K562 (cell line): ENCODE measurements at regions not wholly inside any gene's neighbourhood (a gene's known extent, or its start where the extent isn't known, plus 50 kb on each side); places are given as distances from the start of the nearest gene placed in this dataset.
A peak's percentile ranks its signal among the peaks of the same experiment; 100 is the strongest.

Experiments used
- BCOR ChIP-seq: fragments of 450-650 bp; IDR thresholded peaks from 2 replicates; pipeline ENCODE4 v1.6.1; 2016
- BRD4 ChIP-seq: fragments of 200-600 bp; sonication (generic); IDR thresholded peaks from 2 replicates; pipeline ENCODE4 v1.6.1; 2017; ENCODE audit warnings: inconsistent platforms
- CBFA2T2 ChIP-seq: fragments of 450-650 bp; conservative IDR thresholded peaks from 2 replicates; pipeline ENCODE4 v1.6.1; 2017; ENCODE audit warnings: mild to moderate bottlenecking
- CBX5 ChIP-seq: IDR thresholded peaks from 2 replicates; pipeline ENCODE4 v1.6.1; 2014; ENCODE audit warnings: low read depth, borderline replicate concordance
- DMBX1 ChIP-seq: fragments of 250-450 bp; sonication (Bioruptor Pico); IDR thresholded peaks from 2 replicates; pipeline ENCODE4 v1.8.0; 2022; ENCODE audit warnings: inconsistent platforms, mild to moderate bottlenecking, moderate library complexity, borderline replicate concordance
- E4F1 ChIP-seq: fragments of 250-450 bp; sonication (Bioruptor Pico); IDR thresholded peaks from 2 replicates; pipeline ENCODE4 v1.5.0; 2021; ENCODE audit warnings: mild to moderate bottlenecking, borderline replicate concordance
- ELF1 ChIP-seq: fragments of 200-800 bp; sonication (Bioruptor generic); IDR thresholded peaks from 2 replicates; pipeline ENCODE4 v1.6.1; 2016; ENCODE audit warnings: missing genetic modification characterization, missing compliant biosample characterization
- ESRRA ChIP-seq: fragments of 450-650 bp; IDR thresholded peaks from 2 replicates; pipeline ENCODE4 v1.6.1; 2014; ENCODE audit warnings: low read depth, mild to moderate bottlenecking, moderate library complexity, borderline replicate concordance
- EZH2 ChIP-seq: IDR thresholded peaks from 2 replicates; pipeline ENCODE4 v1.6.1; 2012; ENCODE audit warnings: low read depth, mild to moderate bottlenecking, inconsistent platforms, low read length, borderline replicate concordance
- FOXJ2 ChIP-seq: fragments of 200-800 bp; sonication (Bioruptor generic); IDR thresholded peaks from 2 replicates; pipeline ENCODE4 v1.6.1; 2016; ENCODE audit warnings: missing genetic modification characterization, missing compliant biosample characterization
- HDGF ChIP-seq: fragments of 450-650 bp; IDR thresholded peaks from 2 replicates; pipeline ENCODE4 v1.6.1; 2016
- KLF1 ChIP-seq: fragments of 450-650 bp; IDR thresholded peaks from 2 replicates; pipeline ENCODE4 v1.6.1; 2016; ENCODE audit warnings: missing genetic modification characterization, missing compliant biosample characterization
- MCM7 ChIP-seq, 2 experiments: fragments of 450-650 bp; IDR thresholded peaks; 2 replicates each; pipeline ENCODE4 v1.6.1; 2016 to 2018
- NFXL1 ChIP-seq: fragments of 450-650 bp; formaldehyde crosslinking; IDR thresholded peaks from 2 replicates; pipeline ENCODE4 v1.4.0; 2021; ENCODE audit warnings: mild to moderate bottlenecking
- PTRF ChIP-seq: fragments of 450-650 bp; IDR thresholded peaks from 2 replicates; pipeline ENCODE4 v1.6.1; 2016; ENCODE audit warnings: mild to moderate bottlenecking, missing genetic modification characterization, missing compliant biosample characterization
- SAFB2 ChIP-seq: fragments of 200-400 bp; formaldehyde crosslinking; IDR thresholded peaks from 2 replicates; pipeline ENCODE4 v1.6.1; 2018; ENCODE audit warnings: borderline replicate concordance, low read length, low read depth, moderate library complexity; ENCODE audit not compliant: severe bottlenecking
- SMARCB1 ChIP-seq: IDR thresholded peaks from 2 replicates; pipeline ENCODE4 v1.6.1; 2011; ENCODE audit warnings: improper control_type of control experiment, low read depth; ENCODE audit not compliant: insufficient read length
- STAG1 ChIP-seq: sonication (generic); formaldehyde crosslinking; IDR thresholded peaks from 2 replicates; pipeline ENCODE4 v1.5.0; 2020; ENCODE audit warnings: missing genetic modification reagents, borderline replicate concordance
- ZHX1 ChIP-seq: fragments of 150-350 bp; conservative IDR thresholded peaks from 2 replicates; pipeline ENCODE4 v1.6.1; 2014; ENCODE audit warnings: low read length
- ZKSCAN8 ChIP-seq: fragments of 200-800 bp; sonication (Bioruptor generic); IDR thresholded peaks from 2 replicates; pipeline ENCODE4 v1.6.1; 2016; ENCODE audit warnings: missing genetic modification characterization, missing compliant biosample characterization
- ZNF12 ChIP-seq: sonication (generic); formaldehyde crosslinking; IDR thresholded peaks from 2 replicates; pipeline ENCODE4 v1.4.0; 2020; ENCODE audit warnings: mild to moderate bottlenecking, missing genetic modification reagents
- ZNF174 ChIP-seq: fragments of 250-450 bp; sonication (Bioruptor Pico); IDR thresholded peaks from 2 replicates; pipeline ENCODE4 v1.4.0; 2020; ENCODE audit warnings: mild to moderate bottlenecking
- ZNF263 ChIP-seq: sonication (generic); formaldehyde crosslinking; IDR thresholded peaks from 2 replicates; pipeline ENCODE4 v1.8.0; 2022; ENCODE audit warnings: mild to moderate bottlenecking, missing genetic modification reagents, borderline replicate concordance
- ZNF449 ChIP-seq: fragments of 250-450 bp; sonication (Bioruptor Pico); IDR thresholded peaks from 2 replicates; pipeline ENCODE4 v1.8.0; 2022; ENCODE audit warnings: moderate library complexity, mild to moderate bottlenecking, inconsistent platforms

GRCh38 chr1:166730299-166730888, 108.9 kb upstream of the POGK start (continued):
- no peak for TF ChIP-seq SAFB2
- 0 out of 2 replicates have a peak, but pooled peaks have one; percentile 33 for TF ChIP-seq CBFA2T2
- TF ChIP-seq DMBX1 (CRISPR knock-in tag) = no peak
- TF ChIP-seq FOXJ2 = no peak
- TF ChIP-seq ESRRA = 0 out of 2 replicates have a peak, but pooled peaks have one; percentile 54
- TF ChIP-seq BRD4 = no peak
- TF ChIP-seq ZNF449 (CRISPR knock-in tag) = no peak
- TF ChIP-seq SMARCB1 = no peak
- no peak for TF ChIP-seq ZNF263 (CRISPR knock-in tag)
- TF ChIP-seq NFXL1 (CRISPR knock-in tag) = no peak
- peak; percentile 54; the same call in 1 of the 2 replicates for TF ChIP-seq STAG1 (CRISPR knock-in tag)
- no peak for TF ChIP-seq EZH2
- TF ChIP-seq ZNF174 = no peak
- no peak for TF ChIP-seq ELF1
- no peak for TF ChIP-seq CBX5
- TF ChIP-seq HDGF = 0 out of 2 replicates have a peak, but pooled peaks have one; percentile 84
- no peak for TF ChIP-seq E4F1 (CRISPR knock-in tag)
- TF ChIP-seq KLF1 (tag) = no peak
- no peak for TF ChIP-seq PTRF (tag)
- TF ChIP-seq MCM7 (IDR thresholded peaks at IDR 0.05) = no peak
- TF ChIP-seq BCOR = no peak
- TF ChIP-seq ZHX1 = no peak
- no peak for TF ChIP-seq ZKSCAN8 (CRISPR knock-in tag)
- 0 out of 2 replicates have a peak, but pooled peaks have one; percentile 30 for TF ChIP-seq ZNF12 (CRISPR knock-in tag)
